GM21529 (cell line): ENCODE measurements at regions not wholly inside any gene's neighbourhood (a gene's known extent, or its start where the extent isn't known, plus 50 kb on each side); places are given as distances from the start of the nearest gene placed in this dataset.
"Not testable (repeated sequence)": the region's sequence is repeated elsewhere in the genome, so short reads cannot be mapped to it uniquely, and the experiment has no call there.

Experiments
- ATAC-seq: cut with Tn5 transposase; IDR thresholded peaks from one replicate; pipeline ENCODE4 v1.9.1; 2021; ENCODE audit not compliant: unreplicated experiment

DNA sequence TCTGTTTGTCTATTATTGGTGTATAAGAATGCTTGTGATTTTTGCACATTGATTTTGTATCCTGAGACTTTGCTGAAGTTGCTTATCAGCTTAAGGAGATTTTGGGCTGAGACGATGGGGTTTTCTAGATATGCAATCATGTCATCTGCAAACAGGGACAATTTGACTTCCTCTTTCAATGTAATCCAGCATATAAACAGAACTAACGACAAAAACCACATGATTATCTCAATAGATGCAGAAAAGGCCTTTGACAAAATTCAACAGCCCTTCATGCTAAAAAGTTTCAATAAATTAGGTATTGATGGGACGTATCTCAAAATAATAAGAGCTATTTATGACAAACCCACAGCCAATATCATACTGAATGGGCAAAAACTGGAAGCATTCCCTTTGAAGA is 399.0 kb upstream of the MAN1A1 start:
- not testable (repeated sequence) for ATAC-seq

- ATAC-seq = peak; percentile 95
Measured at GRCh38 chr6:119742188-119742803, 392.7 kb upstream of the MAN1A1 start.

GRCh38 chr6:119739769-119740168 is 390.2 kb upstream of the MAN1A1 start:
- no peak for ATAC-seq

DNA sequence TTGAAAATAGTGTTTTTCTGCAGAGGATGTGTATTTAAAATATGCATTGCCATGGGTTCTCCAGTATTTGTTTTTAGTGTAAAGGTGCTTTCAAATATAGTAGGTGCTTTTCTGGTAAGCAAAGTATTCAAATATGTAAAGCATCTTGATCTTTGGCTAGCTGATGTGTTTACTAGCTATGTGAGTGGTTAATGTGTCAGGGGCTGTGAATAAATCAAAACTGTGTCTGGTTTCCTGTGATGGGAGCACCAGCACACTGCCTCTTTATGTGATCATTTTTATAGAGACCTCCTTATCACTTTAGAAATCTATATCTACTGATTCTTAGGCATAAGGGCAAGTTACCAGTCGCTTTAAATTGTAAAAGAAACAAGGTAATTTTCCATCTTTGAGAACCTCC is 388.9 kb upstream of the MAN1A1 start:
- no peak for ATAC-seq

DNA sequence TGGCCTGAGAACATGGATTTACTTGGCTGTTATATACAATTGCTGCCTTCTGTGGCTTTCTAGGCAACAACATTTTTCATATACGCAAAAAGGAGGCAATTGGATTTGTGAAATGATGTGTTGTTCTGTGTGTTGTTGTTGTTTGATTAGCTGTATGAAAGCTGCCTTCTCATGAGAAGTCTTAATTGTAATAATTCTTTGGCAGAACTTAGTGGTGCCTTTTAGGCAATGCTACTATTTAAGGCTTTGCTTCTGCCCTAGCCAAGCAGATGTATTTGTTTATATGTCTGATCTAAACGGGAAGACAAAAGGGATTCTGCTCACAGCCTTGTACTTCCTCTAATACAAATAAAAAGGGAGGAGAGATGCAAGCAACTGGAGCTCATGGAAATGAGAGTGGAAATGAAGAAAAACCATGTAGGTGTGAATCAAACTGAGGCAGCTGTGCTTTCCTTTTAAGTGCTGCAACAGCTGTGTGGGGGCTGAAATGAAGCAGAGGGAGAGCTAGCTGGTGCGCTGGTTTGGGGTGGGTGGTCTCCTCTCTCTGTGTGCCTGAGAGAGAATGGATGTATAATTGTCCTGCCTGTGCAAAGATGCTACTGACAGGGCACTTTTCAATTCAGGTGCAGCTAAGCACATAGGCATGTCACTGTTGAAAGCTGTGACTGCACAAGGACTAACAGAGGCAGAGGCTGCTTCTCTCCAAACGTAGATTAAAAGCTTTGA is 386.9 kb upstream of the MAN1A1 start:
- ATAC-seq = no peak

- ATAC-seq = no peak
Measured at GRCh38 chr6:119735530-119735929, 386.0 kb upstream of the MAN1A1 start.

DNA sequence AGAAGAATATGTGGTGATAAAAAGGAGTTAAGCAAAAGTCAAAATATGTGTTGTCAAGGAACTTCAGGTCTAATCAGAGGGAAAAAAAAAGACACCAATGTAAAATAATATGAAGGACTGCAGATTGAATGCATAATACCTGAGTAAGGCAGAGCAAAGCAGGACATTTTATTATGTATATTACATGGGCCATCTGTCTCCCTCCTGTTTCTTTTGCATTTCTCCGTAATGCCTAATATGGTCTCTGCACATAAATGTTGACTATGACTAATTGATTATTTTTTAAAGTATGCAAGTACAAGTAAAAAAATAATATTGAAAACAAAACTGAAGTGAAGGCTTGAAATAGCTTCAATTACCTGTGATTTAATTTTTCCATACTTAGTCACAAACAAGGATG is 384.7 kb upstream of the MAN1A1 start:
- ATAC-seq = no peak

DNA sequence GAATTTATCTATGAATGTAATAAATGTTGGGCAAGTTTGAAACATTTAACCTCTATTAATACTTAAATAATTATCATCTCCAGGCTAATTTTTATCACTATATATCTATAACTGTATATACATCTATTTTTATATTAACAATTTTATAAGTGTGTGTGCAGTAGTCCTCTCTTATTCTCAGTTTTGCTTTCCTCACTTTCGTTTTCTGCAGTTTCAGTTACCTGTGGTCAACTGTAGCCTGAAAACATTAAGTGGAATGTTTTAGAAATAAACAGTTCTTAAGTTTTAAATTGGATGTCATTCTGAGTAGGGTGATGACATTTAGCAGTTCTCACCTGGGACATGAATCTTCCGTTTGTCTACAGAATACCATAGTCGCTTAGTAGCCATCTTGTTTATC is 379.4 kb upstream of the MAN1A1 start:
- ATAC-seq = peak; percentile 74

DNA sequence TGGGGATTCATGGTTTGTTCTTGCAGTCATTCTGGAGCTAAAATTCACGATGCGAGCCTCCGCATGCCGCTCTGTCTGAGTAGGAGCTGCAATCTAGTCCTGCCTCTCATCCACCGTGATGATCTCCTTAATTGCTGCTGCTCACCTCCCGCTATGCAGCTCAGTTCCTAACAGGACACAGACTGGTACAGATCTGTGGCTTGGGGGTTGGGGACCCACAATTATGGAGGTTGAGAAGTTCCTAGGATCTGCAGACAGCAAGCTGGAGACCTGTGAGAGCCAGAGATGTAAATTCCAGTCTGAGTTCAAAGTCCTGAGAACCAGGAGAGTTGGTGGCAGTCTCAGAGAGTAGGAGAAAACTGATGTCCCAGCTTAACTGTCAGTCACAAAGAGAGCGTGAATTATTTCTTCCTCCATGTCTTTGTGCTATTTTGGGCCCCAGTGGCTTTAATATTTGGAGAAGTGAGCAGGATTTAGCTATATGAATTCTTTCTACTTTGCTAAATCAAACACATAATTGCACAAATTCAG is 378.7 kb upstream of the MAN1A1 start:
- ATAC-seq = no peak

DNA sequence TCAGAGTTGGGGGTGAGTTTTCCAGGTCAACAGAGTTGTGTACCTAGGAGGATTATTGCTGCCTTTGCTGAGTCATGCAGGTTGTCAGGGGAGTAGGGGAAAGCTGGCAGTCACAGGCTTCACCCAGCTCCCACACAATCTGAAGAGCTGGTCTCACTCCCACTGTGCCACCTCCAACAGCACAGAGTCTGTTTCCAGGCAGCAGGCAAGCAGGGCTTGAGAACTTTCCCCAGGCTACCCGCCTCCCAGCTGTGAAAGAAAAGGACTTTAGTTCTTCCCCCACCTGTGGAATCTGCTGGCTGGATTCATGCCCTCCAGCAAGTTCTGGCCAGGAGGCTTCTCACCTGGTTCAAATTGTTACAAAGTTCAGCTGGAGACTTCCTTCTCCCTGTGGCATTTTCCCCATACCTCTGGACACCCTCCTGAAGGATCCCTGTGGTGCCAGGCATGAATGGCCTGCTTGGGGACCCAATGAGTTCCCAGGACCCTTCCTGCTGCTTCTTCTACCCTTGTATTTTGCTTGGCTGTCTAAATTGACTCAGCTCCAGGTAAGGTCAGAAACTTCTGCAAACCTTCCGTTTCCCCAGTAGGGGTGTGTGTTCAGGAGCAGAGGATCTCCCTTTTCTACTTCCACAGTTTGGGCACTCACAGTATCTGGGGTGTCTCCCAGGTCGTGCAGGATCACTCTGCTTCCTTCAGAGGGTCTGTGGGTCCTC is 378.1 kb upstream of the MAN1A1 start:
- ATAC-seq = no peak

DNA sequence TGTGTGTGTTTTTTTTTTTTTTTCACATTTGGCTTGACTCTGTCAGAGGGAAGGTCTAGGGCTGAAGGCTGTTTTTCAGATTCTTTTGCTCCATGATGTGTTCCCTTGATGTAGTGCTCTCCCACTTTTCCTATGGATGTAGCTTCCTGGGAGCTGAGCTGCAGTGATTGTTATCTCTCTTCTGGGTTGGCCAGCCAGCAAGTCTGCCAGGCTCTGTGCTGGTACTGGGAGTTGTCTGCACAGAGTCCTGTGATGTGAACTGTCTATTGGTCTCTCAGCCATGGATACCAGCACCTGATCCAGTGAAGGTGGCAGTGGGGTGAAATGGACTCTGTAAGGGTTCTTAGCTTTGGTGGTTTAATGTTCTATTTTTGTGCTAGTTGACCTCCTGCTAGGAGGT is 377.4 kb upstream of the MAN1A1 start:
- not testable (repeated sequence) for ATAC-seq

DNA sequence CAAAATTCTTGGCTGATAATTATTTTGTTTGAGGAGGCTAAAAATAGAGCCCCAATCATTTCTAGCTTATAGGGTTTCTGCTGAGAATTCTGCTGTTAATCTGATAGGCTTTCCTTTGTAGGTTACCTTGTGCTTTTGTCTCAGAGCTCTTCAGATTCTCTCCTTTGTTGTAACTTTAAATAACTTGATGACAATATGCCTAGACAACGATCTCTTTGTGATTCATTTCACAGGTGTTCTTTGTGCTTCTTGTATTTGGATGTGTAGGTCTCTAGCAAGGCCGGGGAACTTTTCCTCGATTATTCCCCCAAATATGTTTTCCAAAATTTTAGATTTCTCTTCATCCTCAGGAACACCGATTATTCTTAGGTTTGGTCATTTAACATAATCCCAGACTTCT is 376.5 kb upstream of the MAN1A1 start:
- no peak for ATAC-seq

- ATAC-seq = no peak
Measured at GRCh38 chr6:119720160-119720559, 370.6 kb upstream of the MAN1A1 start.

DNA sequence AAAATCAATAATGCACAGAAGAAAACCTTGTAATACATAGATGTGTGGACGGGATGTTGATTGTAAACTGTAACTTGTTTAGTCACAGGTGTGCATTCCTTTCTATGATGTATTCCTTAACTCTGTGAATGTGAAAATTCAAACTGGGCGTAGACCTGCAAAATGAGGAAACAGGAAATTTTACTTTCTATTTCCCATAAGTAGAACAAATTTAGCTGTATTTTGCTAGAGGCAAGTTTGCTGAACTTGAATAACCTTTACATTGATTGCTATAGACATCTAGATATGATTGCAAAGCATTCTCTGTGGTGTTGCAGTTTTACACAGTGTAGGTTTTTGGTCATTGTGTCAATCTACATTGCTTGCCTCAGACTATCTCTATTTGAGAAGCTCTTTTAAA is 368.4 kb upstream of the MAN1A1 start:
- no peak for ATAC-seq

GRCh38 chr6:119716668-119717270 is 367.2 kb upstream of the MAN1A1 start:
- ATAC-seq = no peak

DNA sequence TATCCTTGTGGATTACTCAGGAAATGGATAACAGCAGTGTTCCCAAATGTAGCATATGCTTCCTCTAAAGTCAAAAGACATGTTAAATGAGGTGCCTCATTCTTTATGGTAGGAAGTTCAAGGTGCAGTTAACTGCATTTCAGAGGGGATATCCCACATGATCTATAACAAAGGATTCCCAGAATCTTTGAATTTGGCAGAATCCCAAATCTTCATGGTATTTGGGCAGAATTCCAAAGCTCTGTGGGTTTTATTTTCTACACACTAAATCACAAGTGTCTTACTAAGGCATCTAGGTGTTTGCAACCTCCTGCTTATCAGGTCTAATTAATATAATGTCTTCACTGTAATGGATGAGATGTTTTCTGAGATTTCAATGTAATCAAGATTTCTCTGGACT is 364.3 kb upstream of the MAN1A1 start:
- ATAC-seq = no peak

DNA sequence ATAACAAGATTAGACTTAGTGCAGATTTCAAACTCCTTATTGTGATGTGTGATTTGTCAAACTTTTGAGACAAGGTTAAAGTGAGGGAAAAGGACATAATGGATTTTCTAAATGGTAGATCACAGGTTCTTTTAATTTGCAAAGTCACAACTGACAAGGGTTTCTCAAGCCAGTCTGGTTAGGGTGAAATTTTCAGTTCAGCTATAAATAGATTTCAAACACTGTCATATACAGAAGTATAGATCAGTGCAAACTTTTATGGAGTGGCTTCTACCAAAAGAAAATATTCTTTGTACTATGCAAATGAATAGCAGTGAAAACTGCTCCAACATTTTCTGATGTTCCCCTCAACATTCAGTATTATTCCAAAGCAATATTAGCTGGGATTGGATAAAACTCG is 337.1 kb upstream of the MAN1A1 start:
- ATAC-seq = no peak

DNA sequence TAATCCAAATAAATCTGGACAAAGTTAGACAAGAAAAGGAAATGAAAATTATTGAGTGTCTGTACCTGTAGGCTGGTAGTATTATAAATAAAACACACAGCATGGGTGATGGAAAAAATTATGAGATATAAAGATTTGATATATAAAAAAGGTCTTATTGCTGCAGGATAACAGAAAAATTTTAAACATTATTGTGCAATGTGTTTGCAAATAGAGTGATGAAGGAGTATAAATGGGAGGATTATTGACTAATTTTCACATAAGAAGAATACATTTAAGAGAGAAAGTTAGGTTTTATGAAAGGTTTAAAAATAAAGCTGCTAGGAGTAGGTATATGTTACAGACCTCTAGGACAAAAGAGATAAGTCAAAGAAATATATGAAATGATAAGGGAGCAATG is 336.7 kb upstream of the MAN1A1 start:
- ATAC-seq = no peak

- no peak for ATAC-seq
Measured at GRCh38 chr6:119683671-119684070, 334.1 kb upstream of the MAN1A1 start.

DNA sequence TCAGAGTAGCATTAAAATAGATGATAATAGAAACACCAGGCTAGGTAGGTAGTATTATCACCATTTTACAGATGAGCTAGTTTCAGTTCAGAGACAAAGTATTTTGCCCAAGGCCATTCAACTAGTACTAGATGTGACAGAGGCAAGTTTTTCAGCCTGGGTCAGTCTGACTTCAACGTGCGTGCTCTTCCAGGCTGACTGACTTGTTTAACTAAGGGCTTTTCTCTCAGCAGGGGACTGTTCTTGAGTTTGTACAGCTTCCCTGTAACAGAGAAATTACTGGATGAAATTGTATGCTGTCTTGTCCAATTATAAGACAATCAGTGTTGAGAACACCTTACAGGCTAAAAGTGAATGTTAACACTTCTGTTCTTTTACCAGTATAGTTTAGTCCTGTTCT is 333.5 kb upstream of the MAN1A1 start:
- ATAC-seq = no peak

DNA sequence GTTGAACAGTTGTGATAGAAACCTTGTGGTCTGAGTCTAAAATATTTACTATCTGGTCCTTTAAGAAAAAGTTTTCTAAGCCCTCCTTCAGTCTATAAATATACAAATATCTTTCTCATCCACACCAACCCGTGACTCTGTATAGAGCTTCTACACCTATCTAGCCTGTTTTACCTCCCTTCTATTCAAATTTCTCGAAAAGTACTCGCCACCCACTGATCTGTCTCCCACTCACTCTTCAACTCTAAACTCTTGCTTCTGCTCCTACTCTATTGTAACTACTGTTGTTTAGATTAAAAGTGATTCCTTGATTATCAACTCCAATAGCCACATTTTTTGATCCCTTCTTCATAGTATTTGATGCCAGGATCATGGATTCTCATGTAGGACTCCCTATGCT is 329.4 kb upstream of the MAN1A1 start:
- ATAC-seq = no peak

DNA sequence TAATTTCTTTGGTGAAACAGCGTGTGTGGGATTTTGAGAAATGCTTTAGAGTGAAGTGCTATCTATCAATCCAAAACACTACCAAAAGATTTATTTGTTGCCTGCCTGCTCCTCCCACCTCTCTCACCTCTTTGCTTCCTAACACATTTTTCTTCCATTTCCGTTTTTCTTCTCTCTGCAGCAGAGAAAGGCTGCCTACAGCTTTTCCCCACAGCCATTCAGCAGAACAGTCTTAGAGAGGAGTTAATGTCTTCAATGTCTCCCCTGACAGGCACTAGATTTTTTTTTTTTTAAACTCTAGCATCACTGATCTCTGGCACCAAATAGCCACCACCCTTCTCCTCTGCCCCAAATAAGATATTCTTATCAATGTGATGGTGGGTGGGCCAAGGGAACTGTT is 327.8 kb upstream of the MAN1A1 start:
- no peak for ATAC-seq
